GM18505 (cell line): ENCODE measurements at regions not wholly inside any gene's neighbourhood (a gene's known extent, or its start where the extent isn't known, plus 50 kb on each side); places are given as distances from the start of the nearest gene placed in this dataset.

ENCODE experiments used
- ATAC-seq: cut with Tn5 transposase; IDR thresholded peaks from one replicate; pipeline ENCODE4 v1.9.1; 2021; ENCODE audit not compliant: unreplicated experiment
- POLR2A ChIP-seq: IDR thresholded peaks from 4 replicates; pipeline ENCODE4 v1.6.1; 2011; ENCODE audit warnings: borderline replicate concordance; ENCODE audit not compliant: insufficient read depth, insufficient read length; ENCODE audit errors: extremely low read depth

GRCh38 chr1:8104278-8105236, 78.4 kb upstream of the ERRFI1 start:
- no peak for ATAC-seq
- no peak for TF ChIP-seq POLR2A

GRCh38 chr1:8097908-8098307, 71.8 kb upstream of the ERRFI1 start:
- no peak for ATAC-seq
- no peak for TF ChIP-seq POLR2A

GRCh38 chr1:8097077-8097799, 71.1 kb upstream of the ERRFI1 start:
- ATAC-seq, result peak; percentile 67
- TF ChIP-seq POLR2A, result no peak

GRCh38 chr1:8096105-8097011, 70.2 kb upstream of the ERRFI1 start:
- no peak for TF ChIP-seq POLR2A
- no peak for ATAC-seq

GRCh38 chr1:8095584-8095983, 69.5 kb upstream of the ERRFI1 start:
- TF ChIP-seq POLR2A, result no peak
- no peak for ATAC-seq

GRCh38 chr1:8094481-8095241, 68.6 kb upstream of the ERRFI1 start:
- ATAC-seq, result no peak
- no peak for TF ChIP-seq POLR2A

- no peak for TF ChIP-seq POLR2A
- no peak for ATAC-seq
Observed at GRCh38 chr1:8093221-8093980, 67.3 kb upstream of the ERRFI1 start.

- TF ChIP-seq POLR2A, result no peak
- no peak for ATAC-seq
Observed at GRCh38 chr1:8092657-8093056, 66.5 kb upstream of the ERRFI1 start.

GRCh38 chr1:8091691-8092090, 65.6 kb upstream of the ERRFI1 start:
- ATAC-seq, result no peak

GRCh38 chr1:8090241-8090702, 64.2 kb upstream of the ERRFI1 start:
- TF ChIP-seq POLR2A, result no peak
- no peak for ATAC-seq

More at GRCh38 chr1:8091691-8092090, 65.6 kb upstream of the ERRFI1 start:
- TF ChIP-seq POLR2A, result no peak

- no peak for ATAC-seq
- TF ChIP-seq POLR2A, result no peak
Observed at GRCh38 chr1:8089535-8090228, 63.6 kb upstream of the ERRFI1 start.

- no peak for TF ChIP-seq POLR2A
- ATAC-seq, result no peak
Observed at GRCh38 chr1:8086055-8086454, 59.9 kb upstream of the ERRFI1 start.

- no peak for ATAC-seq
- no peak for TF ChIP-seq POLR2A
Observed at GRCh38 chr1:8084913-8085312, 58.8 kb upstream of the ERRFI1 start.
